HL-60 (cell line): ENCODE measurements at regions not wholly inside any gene's neighbourhood (a gene's known extent, or its start where the extent isn't known, plus 50 kb on each side); places are given as distances from the start of the nearest gene placed in this dataset.

Experiments used
- DNase-seq, 2 experiments: peaks; one replicate each; pipeline ENCODE4 v3.0.0-alpha.2; 2010 to 2020; ENCODE audit warnings: low read depth in 1 of 2, low spot score in 1 of 2
- H3K27ac ChIP-seq: fragments of 250-450 bp; sonication (Bioruptor Pico); replicated peaks from 2 replicates; pipeline ENCODE4 v1.5.1; 2020; ENCODE audit warnings: mild to moderate bottlenecking, moderate library complexity
- H3K27me3 ChIP-seq: fragments of 250-450 bp; sonication (Bioruptor Pico); 2 replicates; pipeline ENCODE4 v1.5.1; 2021; ENCODE audit warnings: mild to moderate bottlenecking, moderate library complexity; ENCODE audit not compliant: insufficient read depth, poor library complexity, severe bottlenecking
- H3K4me3 ChIP-seq: replicated peaks from 2 replicates; pipeline ENCODE4 v1.5.1; 2011; ENCODE audit warnings: mild to moderate bottlenecking, control low read depth, low read length; ENCODE audit not compliant: insufficient read depth
- CTCF ChIP-seq: IDR thresholded peaks from one replicate; pipeline ENCODE4 v1.5.1; 2011; ENCODE audit warnings: low read length, control low read depth, inconsistent platforms; ENCODE audit not compliant: insufficient read depth
- GABPA ChIP-seq: IDR thresholded peaks from 2 replicates; pipeline ENCODE4 v1.6.1; 2012; ENCODE audit warnings: low read depth
- POLR2AphosphoS5 ChIP-seq: IDR thresholded peaks from 2 replicates; pipeline ENCODE4 v1.6.1; 2012; ENCODE audit warnings: low read depth
- REST ChIP-seq: IDR thresholded peaks from 2 replicates; pipeline ENCODE4 v1.6.1; 2012; ENCODE audit warnings: low read depth; ENCODE audit not compliant: insufficient replicate concordance
- SPI1 ChIP-seq: IDR thresholded peaks from 2 replicates; pipeline ENCODE4 v1.6.1; 2012; ENCODE audit warnings: low read depth, mild to moderate bottlenecking, borderline replicate concordance

- DNase-seq = no peak
- H3K4me3 ChIP-seq = no peak overlapping the region
- H3K27me3 ChIP-seq = no peaks in the 10 kb centered on the region
- TF ChIP-seq GABPA = no peak
- no peak for TF ChIP-seq POLR2AphosphoS5
- TF ChIP-seq REST = no peak
- TF ChIP-seq CTCF = no peak
- TF ChIP-seq SPI1 = no peak
- H3K27ac ChIP-seq = no peak overlapping the region
Observed at GRCh38 chr9:22278426-22278825, 168.2 kb upstream of the DMRTA1 start.

- no peak for DNase-seq
- Histone ChIP-seq H3K27me3 (no peaks in the 10 kb centered on the region), H3K4me3 (no peak overlapping the region), H3K27ac (no peak overlapping the region)
- no peak for TF ChIP-seq CTCF
- TF ChIP-seq SPI1 = no peak
- no peak for TF ChIP-seq REST
- TF ChIP-seq GABPA = no peak
- no peak for TF ChIP-seq POLR2AphosphoS5
Observed at GRCh38 chr9:22279636-22280035, 167.0 kb upstream of the DMRTA1 start.

- no peaks in the 10 kb centered on the region for H3K27me3 ChIP-seq
- TF ChIP-seq REST (no peak), CTCF (no peak), SPI1 (no peak), GABPA (no peak), POLR2AphosphoS5 (no peak)
- no peak overlapping the region for H3K27ac ChIP-seq
- H3K4me3 ChIP-seq = no peak overlapping the region
- no peak for DNase-seq
Observed at GRCh38 chr9:22285066-22285465, 161.6 kb upstream of the DMRTA1 start.
